SH-SY5Y (cell line): ENCODE measurements at regions not wholly inside any gene's neighbourhood (a gene's known extent, or its start where the extent isn't known, plus 50 kb on each side); places are given as distances from the start of the nearest gene placed in this dataset.

Source experiments
- GATA2 ChIP-seq: IDR thresholded peaks from 2 replicates; pipeline ENCODE4 v1.6.1; 2011; ENCODE audit warnings: mild to moderate bottlenecking, low read depth, low read length
- GATA3 ChIP-seq: IDR thresholded peaks from 2 replicates; pipeline ENCODE4 v1.6.1; 2011; ENCODE audit warnings: low read depth, mild to moderate bottlenecking, low read length, moderate library complexity

DNA sequence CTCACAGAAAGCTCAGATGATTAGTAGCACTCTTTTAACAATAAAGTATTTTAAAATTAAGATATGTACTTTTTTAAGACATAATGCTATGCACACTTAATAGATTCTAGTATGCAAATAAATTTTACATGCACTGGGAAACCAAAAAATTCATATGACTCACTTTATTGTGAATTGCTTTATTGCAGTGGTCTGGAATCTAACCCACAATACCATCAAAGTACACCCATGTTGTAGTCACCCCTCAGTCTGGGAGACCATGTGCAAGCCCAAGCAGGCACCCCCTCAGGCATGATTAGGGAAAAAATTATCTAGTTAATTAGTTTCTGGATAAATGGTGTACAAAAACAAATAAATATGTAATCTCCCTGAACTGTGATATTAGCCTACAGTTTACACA lies 649.0 kb upstream of the HS6ST1 start:
- no peak for TF ChIP-seq GATA2
- no peak for TF ChIP-seq GATA3
